GM12891 (cell line): ENCODE measurements at regions not wholly inside any gene's neighbourhood (a gene's known extent, or its start where the extent isn't known, plus 50 kb on each side); places are given as distances from the start of the nearest gene placed in this dataset.

ENCODE experiments used
- PAX5 ChIP-seq: IDR thresholded peaks from 2 replicates; pipeline ENCODE4 v1.6.1; 2011; ENCODE audit warnings: low read length, moderate library complexity, mild to moderate bottlenecking; ENCODE audit not compliant: insufficient read depth, severe bottlenecking
- POLR2A ChIP-seq: IDR thresholded peaks from 2 replicates; pipeline ENCODE4 v1.6.1; 2011; ENCODE audit warnings: low read depth, low read length, control low read depth
- POLR2AphosphoS5 ChIP-seq: IDR thresholded peaks from 2 replicates; pipeline ENCODE4 v1.6.1; 2011; ENCODE audit warnings: low read depth, low read length, control low read depth
- POU2F2 ChIP-seq: IDR thresholded peaks from 2 replicates; pipeline ENCODE4 v1.6.1; 2011; ENCODE audit warnings: low read depth, mild to moderate bottlenecking, control low read depth, low read length, moderate library complexity
- SPI1 ChIP-seq: IDR thresholded peaks from 2 replicates; pipeline ENCODE4 v1.6.1; 2011; ENCODE audit warnings: low read depth, low read length, control low read depth
- TAF1 ChIP-seq: IDR thresholded peaks from 2 replicates; pipeline ENCODE4 v1.6.1; 2011; ENCODE audit warnings: low read depth, low read length, control low read depth

- TF ChIP-seq POLR2A (no peak), SPI1 (no peak), POLR2AphosphoS5 (no peak), TAF1 (no peak), POU2F2 (no peak), PAX5 (no peak)
Measured at GRCh38 chr5:98994611-98995010, 65.8 kb upstream of the CHD1 start.
